HFFc6 (cell line): ENCODE measurements at regions not wholly inside any gene's neighbourhood (a gene's known extent, or its start where the extent isn't known, plus 50 kb on each side); places are given as distances from the start of the nearest gene placed in this dataset.

ENCODE experiments used
- DNase-seq: peaks from one replicate; pipeline ENCODE4 v3.0.0-alpha.2; 2018
- H3K27ac Mint-ChIP-seq: 2 replicates; pipeline ENCODE4 v1.8.0; 2020; ENCODE audit warnings: mild to moderate bottlenecking, mixed read lengths
- H3K27me3 Mint-ChIP-seq: 2 replicates; pipeline ENCODE4 v1.8.0; 2021; ENCODE audit warnings: mild to moderate bottlenecking, moderate library complexity, mixed read lengths; ENCODE audit not compliant: insufficient read depth
- H3K36me3 Mint-ChIP-seq: 2 replicates; pipeline ENCODE4 v1.8.0; 2021; ENCODE audit warnings: low read depth, mixed read lengths
- H3K4me1 Mint-ChIP-seq: 2 replicates; pipeline ENCODE4 v1.8.0; 2020; ENCODE audit warnings: low read depth, mixed read lengths
- H3K4me3 Mint-ChIP-seq: 2 replicates; pipeline ENCODE4 v1.8.0; 2020; ENCODE audit warnings: mild to moderate bottlenecking, moderate library complexity, mixed read lengths
- H3K9me3 Mint-ChIP-seq: 2 replicates; pipeline ENCODE4 v1.8.0; 2020; ENCODE audit warnings: mild to moderate bottlenecking, mixed read lengths
- CTCF ChIP-seq: fragments of 200-600 bp; sonication (generic); IDR thresholded peaks from 2 replicates; pipeline ENCODE4 v1.5.0; 2021; ENCODE audit warnings: antibody characterized with exemption, mild to moderate bottlenecking

- peaks cover 23% of the 10 kb centered on the region for H3K9me3 Mint-ChIP-seq
- H3K4me1 Mint-ChIP-seq: no peaks in the 10 kb centered on the region
- H3K27me3 Mint-ChIP-seq: no peaks in the 10 kb centered on the region
- H3K36me3 Mint-ChIP-seq: no peaks in the 10 kb centered on the region
- DNase-seq: no peak
- no peak overlapping the region for H3K4me3 Mint-ChIP-seq
- no peak overlapping the region for H3K27ac Mint-ChIP-seq
- TF ChIP-seq CTCF: no peak
Measured at GRCh38 chr7:112638675-112639400, 151.4 kb downstream of the TMEM168 start.

GRCh38 chr7:112640685-112641084 is 149.5 kb downstream of the TMEM168 start:
- Mint-ChIP-seq H3K36me3 (no peaks in the 10 kb centered on the region), H3K9me3 (peaks cover 23% of the 10 kb centered on the region), H3K4me3 (no peak overlapping the region), H3K27me3 (no peaks in the 10 kb centered on the region), H3K4me1 (no peaks in the 10 kb centered on the region), H3K27ac (no peak overlapping the region)
- no peak for DNase-seq
- TF ChIP-seq CTCF: no peak

- no peak for DNase-seq
- Mint-ChIP-seq H3K27ac (no peak overlapping the region), H3K4me3 (no peak overlapping the region), H3K36me3 (peaks cover 5% of the 10 kb centered on the region; the same call in 1 of the 2 replicates), H3K27me3 (no peaks in the 10 kb centered on the region), H3K4me1 (no peaks in the 10 kb centered on the region), H3K9me3 (peaks cover 30% of the 10 kb centered on the region)
- TF ChIP-seq CTCF: no peak
Measured at GRCh38 chr7:112646783-112647182, 143.4 kb downstream of the TMEM168 start.

GRCh38 chr7:112648781-112649180 is 141.4 kb downstream of the TMEM168 start:
- no peak for TF ChIP-seq CTCF
- H3K4me3 Mint-ChIP-seq: no peak overlapping the region
- H3K27ac Mint-ChIP-seq: no peak overlapping the region
- H3K27me3 Mint-ChIP-seq: no peaks in the 10 kb centered on the region
- H3K36me3 Mint-ChIP-seq: peaks cover 5% of the 10 kb centered on the region; the same call in 1 of the 2 replicates
- H3K9me3 Mint-ChIP-seq: peaks cover 17% of the 10 kb centered on the region
- DNase-seq: no peak
- H3K4me1 Mint-ChIP-seq: no peaks in the 10 kb centered on the region

GRCh38 chr7:112649560-112649959 is 140.6 kb downstream of the TMEM168 start:
- H3K36me3 Mint-ChIP-seq: peaks cover 5% of the 10 kb centered on the region; the same call in 1 of the 2 replicates
- no peak overlapping the region for H3K27ac Mint-ChIP-seq
- no peak overlapping the region for H3K4me3 Mint-ChIP-seq
- no peaks in the 10 kb centered on the region; the same call in 1 of the 2 replicates for H3K4me1 Mint-ChIP-seq
- DNase-seq: no peak
- peaks cover 17% of the 10 kb centered on the region for H3K9me3 Mint-ChIP-seq
- no peaks in the 10 kb centered on the region for H3K27me3 Mint-ChIP-seq
- TF ChIP-seq CTCF: no peak
